ENCODE measurements at regions not wholly inside any gene's neighbourhood (a gene's known extent, or its start where the extent isn't known, plus 50 kb on each side); places are given as distances from the start of the nearest gene placed in this dataset.

- CTCF ChIA-PET (ENCODE audit: low intra/inter-chr PET ratio): no interaction called here
- H3K79me2 ChIP-seq (ENCODE audit: control insufficient read depth, insufficient read depth, low read length): no peaks in the 10 kb centered on the region
- WGBS (ENCODE audit: insufficient coverage, low coverage, missing lambda C conversion rate): 6% methylated on average over 1 of the region's 1 CpG
- H3K27ac ChIP-seq (ENCODE audit: extremely low read depth, low read depth, low read length): no peak overlapping the region
- H3K9ac ChIP-seq (ENCODE audit: insufficient read depth in 1 of 2, low read depth in 2 of 2, low read length in 2 of 2): no peak overlapping the region
- DNase-seq (ENCODE audit: extremely low read depth in 1 of 4, low spot score in 3 of 4) (no peak), FAIRE-seq (no peak), ATAC-seq (no peak)
- TF ChIP-seq GTF2B (IDR thresholded peaks at IDR 0.05; ENCODE audit: extremely low read depth, insufficient read length) (no peak), RERE (CRISPR knock-in tag; IDR thresholded peaks at IDR 0.05; ENCODE audit: borderline replicate concordance) (no peak), ZNF3 (CRISPR knock-in tag; IDR thresholded peaks at IDR 0.05) (no peak), TAL1 (IDR thresholded peaks at IDR 0.05) (no peak), HNRNPL (IDR thresholded peaks at IDR 0.05; ENCODE audit: low read depth, low read length) (no peak), ZNF212 (CRISPR knock-in tag; IDR thresholded peaks at IDR 0.05) (no peak), KLF16 (IDR thresholded peaks at IDR 0.05) (no peak), HOMEZ (CRISPR knock-in tag; IDR thresholded peaks at IDR 0.05) (no peak), NRF1 (conservative IDR thresholded peaks at IDR 0.05 in 1 of 2, IDR thresholded peaks at IDR 0.05 in 1 of 2) (no peak), PML (IDR thresholded peaks at IDR 0.05; ENCODE audit: low read length) (no peak), CBX2 (IDR thresholded peaks at IDR 0.05; ENCODE audit: insufficient read depth, low read length, poor library complexity, severe bottlenecking) (no peak), ZZZ3 (IDR thresholded peaks at IDR 0.05) (no peak), FOXP4 (CRISPR knock-in tag; IDR thresholded peaks at IDR 0.05; ENCODE audit: borderline replicate concordance) (no peak), BCL6 (CRISPR knock-in tag; IDR thresholded peaks at IDR 0.05) (no peak), FOXJ3 (CRISPR knock-in tag; IDR thresholded peaks at IDR 0.05) (no peak)
- H3K27me3 ChIP-seq (ENCODE audit: control insufficient read depth in 2 of 2, insufficient read depth in 2 of 2, low read length in 2 of 2): no peaks in the 10 kb centered on the region
- H3K4me3 ChIP-seq: no peak overlapping the region
- H3K4me2 ChIP-seq (ENCODE audit: insufficient read depth, low read length): no peak overlapping the region
- no peak overlapping the region for H2AFZ ChIP-seq (ENCODE audit: low read depth, low read length)
- no peaks in the 10 kb centered on the region for H3K4me1 ChIP-seq (replicated peaks in 1 of 2; ENCODE audit: control insufficient read depth in 2 of 2, insufficient read depth in 2 of 2, low read length in 2 of 2)
- in situ Hi-C loops (cut with MboI) (no loop called here), intact Hi-C loops (cut with micrococcal nuclease) (no loop called here)
- POLR2A ChIA-PET: no interaction called here
- no peaks in the 10 kb centered on the region for H4K20me1 ChIP-seq (replicated peaks; ENCODE audit: control insufficient read depth, insufficient read depth, low read length)
- no peaks in the 10 kb centered on the region for H3K9me1 ChIP-seq (ENCODE audit: control insufficient read depth, insufficient read depth, low read length)
- H3K9me3 ChIP-seq (replicated peaks; ENCODE audit: control insufficient read depth, insufficient read depth, low read depth, low read length): peaks cover 4% of the 10 kb centered on the region; the same call in 1 of the 2 replicates
- no peaks in the 10 kb centered on the region for H3K36me3 ChIP-seq (ENCODE audit: control insufficient read depth, insufficient read depth, low read length)
- BruUV-seq (replicated peaks): no TSS peak
These were observed 372.0 kb downstream of the KCNJ3 start for GRCh38 chr2:155070489-155070888.

All from K562 (cell line).